Suprapubic skin (tissue), 3 donors: ENCODE measurements at regions not wholly inside any gene's neighbourhood (a gene's known extent, or its start where the extent isn't known, plus 50 kb on each side); places are given as distances from the start of the nearest gene placed in this dataset.
"Not testable (repeated sequence)": the region's sequence is repeated elsewhere in the genome, so short reads cannot be mapped to it uniquely, and the experiment has no call there.

Experiments used
- CTCF ChIP-seq, 2 donors: fragments of 200-600 bp in 1 of 2; fragments of 450-650 bp in 1 of 2; sonication (generic) in 1 of 2; IDR thresholded peaks; one replicate each; pipeline ENCODE4 v1.5.1; 2016 to 2019; ENCODE audit warnings: antibody characterized with exemption in 2 of 2, mild to moderate bottlenecking in 1 of 2, moderate library complexity in 1 of 2
- POLR2A ChIP-seq, 2 donors: fragments of 450-650 bp; IDR thresholded peaks; one replicate each; pipeline ENCODE4 v1.6.1; 2017; ENCODE audit warnings: antibody characterized with exemption in 2 of 2, mild to moderate bottlenecking in 2 of 2, moderate library complexity in 2 of 2

GRCh38 chr15:20288800-20289537 lies 252.6 kb downstream of the GOLGA6L6 start:
- not testable (repeated sequence) for TF ChIP-seq CTCF, POLR2A (IDR thresholded peaks at IDR 0.05)
